ENCODE measurements at regions not wholly inside any gene's neighbourhood (a gene's known extent, or its start where the extent isn't known, plus 50 kb on each side); places are given as distances from the start of the nearest gene placed in this dataset.

GRCh38 chr2:139916822-139917221 is 1136.6 kb upstream of the NXPH2 start:
- Histone ChIP-seq H3K9me3 (no peaks in the 10 kb centered on the region), H3K4me1 (ENCODE audit: insufficient read depth) (no peaks in the 10 kb centered on the region), H3K36me3 (no peaks in the 10 kb centered on the region), H3K27ac (no peak overlapping the region), H3K4me3 (no peak overlapping the region), H3K27me3 (no peaks in the 10 kb centered on the region)
- no peak for DNase-seq
- TF ChIP-seq EP300 (IDR thresholded peaks at IDR 0.05) (no peak), CTCF (IDR thresholded peaks at IDR 0.05) (no peak), POLR2A (IDR thresholded peaks at IDR 0.05) (no peak)
- intact Hi-C loops (cut with DNase I) = no loop called here
- WGBS, 3 donors = 77 to 87% (median 84%) methylated on average over 7 of the region's 7 CpGs

GRCh38 chr2:139911160-139911559 is 1131.0 kb upstream of the NXPH2 start:
- TF ChIP-seq EP300 (IDR thresholded peaks at IDR 0.05) (no peak), CTCF (IDR thresholded peaks at IDR 0.05) (no peak), POLR2A (IDR thresholded peaks at IDR 0.05) (no peak)
- H3K9me3 ChIP-seq = no peaks in the 10 kb centered on the region
- no peak overlapping the region for H3K27ac ChIP-seq
- H3K36me3 ChIP-seq = no peaks in the 10 kb centered on the region
- intact Hi-C loops (cut with DNase I) = no loop called here
- no peak for DNase-seq
- H3K4me1 ChIP-seq (ENCODE audit: insufficient read depth) = no peaks in the 10 kb centered on the region
- no peaks in the 10 kb centered on the region for H3K27me3 ChIP-seq
- H3K4me3 ChIP-seq = no peak overlapping the region
- 79 to 86% (median 83%) methylated on average over 3 of the region's 3 CpGs for WGBS, 3 donors

- H3K27me3 ChIP-seq = no peaks in the 10 kb centered on the region
- TF ChIP-seq EP300 (IDR thresholded peaks at IDR 0.05) (no peak), CTCF (IDR thresholded peaks at IDR 0.05) (no peak), POLR2A (IDR thresholded peaks at IDR 0.05) (no peak)
- no peak overlapping the region for H3K4me3 ChIP-seq
- 45 to 79% (median 65%) methylated on average over 3 of the region's 3 CpGs for WGBS, 3 donors
- intact Hi-C loops (cut with DNase I) = no loop called here
- no peak for DNase-seq
- H3K36me3 ChIP-seq = no peaks in the 10 kb centered on the region
- H3K4me1 ChIP-seq (ENCODE audit: insufficient read depth) = no peaks in the 10 kb centered on the region
- no peak overlapping the region for H3K27ac ChIP-seq
- H3K9me3 ChIP-seq = no peaks in the 10 kb centered on the region
Observed at GRCh38 chr2:139909136-139909535, 1128.9 kb upstream of the NXPH2 start.

GRCh38 chr2:139905624-139906023 is 1125.4 kb upstream of the NXPH2 start:
- no peak for DNase-seq
- Histone ChIP-seq H3K27ac (no peak overlapping the region), H3K27me3 (no peaks in the 10 kb centered on the region), H3K4me3 (no peak overlapping the region), H3K4me1 (ENCODE audit: insufficient read depth) (no peaks in the 10 kb centered on the region), H3K36me3 (no peaks in the 10 kb centered on the region), H3K9me3 (no peaks in the 10 kb centered on the region)
- WGBS, 3 donors = 77 to 83% (median 78%) methylated on average over 2 of the region's 2 CpGs
- no peak for TF ChIP-seq EP300 (IDR thresholded peaks at IDR 0.05)
- no peak for TF ChIP-seq CTCF (IDR thresholded peaks at IDR 0.05)
- TF ChIP-seq POLR2A (IDR thresholded peaks at IDR 0.05) = no peak
- intact Hi-C loops (cut with DNase I) = no loop called here

- TF ChIP-seq EP300 (IDR thresholded peaks at IDR 0.05) = no peak
- no peak for TF ChIP-seq CTCF (IDR thresholded peaks at IDR 0.05)
- TF ChIP-seq POLR2A (IDR thresholded peaks at IDR 0.05) = no peak
- intact Hi-C loops (cut with DNase I) = no loop called here
- no peak for DNase-seq
Observed at GRCh38 chr2:139891636-139892035, 1111.4 kb upstream of the NXPH2 start.

More at GRCh38 chr2:139891636-139892035, 1111.4 kb upstream of the NXPH2 start:
- Histone ChIP-seq H3K9me3 (no peaks in the 10 kb centered on the region), H3K27me3 (no peaks in the 10 kb centered on the region), H3K4me3 (no peak overlapping the region), H3K27ac (no peak overlapping the region), H3K4me1 (ENCODE audit: insufficient read depth) (no peaks in the 10 kb centered on the region), H3K36me3 (no peaks in the 10 kb centered on the region)
- WGBS, 3 donors = 72 to 97% (median 94%) methylated on average over 4 of the region's 4 CpGs
